Thyroid gland (tissue), 4 donors: ENCODE measurements at regions not wholly inside any gene's neighbourhood (a gene's known extent, or its start where the extent isn't known, plus 50 kb on each side); places are given as distances from the start of the nearest gene placed in this dataset.

ENCODE experiments used
- CTCF ChIP-seq, 6 experiments: fragments of 200-600 bp in 3 of 6; fragments of 450-650 bp in 3 of 6; sonication (generic) in 3 of 6; IDR thresholded peaks; one replicate each; pipeline ENCODE4 v1.5.1; 2016 to 2019; ENCODE audit warnings: antibody characterized with exemption in 6 of 6, mild to moderate bottlenecking in 2 of 6, inconsistent platforms in 1 of 6, moderate library complexity in 1 of 6
- POLR2A ChIP-seq, 2 donors: fragments of 450-650 bp; IDR thresholded peaks; one replicate each; pipeline ENCODE4 v1.6.1; 2017; ENCODE audit warnings: antibody characterized with exemption in 2 of 2, mild to moderate bottlenecking in 2 of 2, moderate library complexity in 1 of 2

DNA sequence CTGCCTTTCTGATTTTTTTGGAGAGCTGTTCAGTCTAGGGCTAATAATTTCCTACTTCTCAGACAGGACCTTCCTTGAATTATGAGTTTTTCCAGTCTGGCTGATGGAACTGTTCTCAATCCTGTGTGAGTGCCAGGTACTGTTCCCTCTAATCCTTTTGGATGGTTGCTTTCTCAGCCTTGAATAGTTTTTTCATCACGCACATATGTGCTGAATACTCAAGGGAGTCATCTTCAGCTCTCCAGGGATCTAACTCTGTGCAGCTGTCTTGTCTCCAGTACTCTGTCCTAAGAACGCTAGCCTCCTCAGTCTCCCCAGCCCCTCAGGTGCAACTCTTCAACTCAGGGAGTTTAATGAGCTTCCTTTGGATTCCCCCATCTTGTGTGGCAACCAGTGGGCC is 93.2 kb downstream of the GASK1B start:
- no peak for TF ChIP-seq POLR2A (IDR thresholded peaks at IDR 0.05)
- no peak for TF ChIP-seq CTCF (IDR thresholded peaks at IDR 0.05)
